ENCODE measurements at regions not wholly inside any gene's neighbourhood (a gene's known extent, or its start where the extent isn't known, plus 50 kb on each side); places are given as distances from the start of the nearest gene placed in this dataset.

DNA sequence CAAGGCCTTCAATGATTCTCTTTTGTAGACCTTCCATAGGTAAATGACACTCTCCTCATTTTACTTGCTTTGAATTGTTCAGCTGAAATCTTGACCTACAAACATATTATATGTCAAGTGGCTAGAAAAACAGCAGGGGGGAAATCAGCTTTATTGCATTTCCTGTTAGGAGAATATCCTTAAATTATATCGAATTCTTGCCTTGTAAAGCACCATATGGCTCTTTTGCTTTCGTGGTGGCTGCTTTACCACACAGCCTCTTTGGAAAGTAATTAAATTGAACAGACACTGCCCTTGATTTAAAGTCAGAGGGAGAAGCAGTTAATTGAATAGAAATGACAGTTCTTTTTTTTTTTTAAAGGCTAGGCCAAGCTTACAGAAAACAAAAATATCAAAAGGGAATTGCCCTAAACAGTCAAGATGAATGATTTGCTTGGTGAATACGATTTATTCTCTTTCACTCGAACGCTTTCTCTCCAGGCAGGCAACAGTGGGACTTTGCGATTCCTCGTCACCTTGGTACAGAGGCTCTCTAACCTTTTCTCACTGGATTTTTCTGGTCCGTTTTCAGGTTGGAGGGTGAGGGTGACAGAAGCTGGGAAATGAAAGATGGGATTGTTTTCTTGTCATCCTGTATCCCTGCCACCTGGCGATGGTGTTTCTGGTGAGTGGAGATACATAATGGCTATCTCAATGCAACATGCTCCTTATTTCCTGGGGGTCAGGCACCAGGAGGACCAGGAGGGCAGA lies 126.0 kb downstream of the GATA3 start:
- no peak for FAIRE-seq
- Histone ChIP-seq H3K9me3 (ENCODE audit: control insufficient read depth in 2 of 2, insufficient read depth in 1 of 2, low read depth in 1 of 2, low read length in 1 of 2) (no peaks in the 10 kb centered on the region), H3K4me3 (ENCODE audit: low read depth in 1 of 3, low read length in 3 of 3) (no peak overlapping the region), H3K36me3 (ENCODE audit: control insufficient read depth in 3 of 3, insufficient read depth in 2 of 3, low read depth in 1 of 3, low read length in 3 of 3) (no peaks in the 10 kb centered on the region), H3K27ac (ENCODE audit: low read depth in 1 of 3, low read length in 2 of 3) (no peak overlapping the region), H3K4me1 (ENCODE audit: control insufficient read depth in 3 of 3, insufficient read depth in 2 of 3, low read depth in 1 of 3, low read length in 2 of 3) (no peaks in the 10 kb centered on the region), H3K27me3 (ENCODE audit: control insufficient read depth in 3 of 3, insufficient read depth in 3 of 3, low read length in 3 of 3) (no peaks in the 10 kb centered on the region)
- 80 to 82% (median 82%) methylated on average over 9 of the region's 9 CpGs for WGBS, 3 donors
- no peak for DNase-seq

DNA sequence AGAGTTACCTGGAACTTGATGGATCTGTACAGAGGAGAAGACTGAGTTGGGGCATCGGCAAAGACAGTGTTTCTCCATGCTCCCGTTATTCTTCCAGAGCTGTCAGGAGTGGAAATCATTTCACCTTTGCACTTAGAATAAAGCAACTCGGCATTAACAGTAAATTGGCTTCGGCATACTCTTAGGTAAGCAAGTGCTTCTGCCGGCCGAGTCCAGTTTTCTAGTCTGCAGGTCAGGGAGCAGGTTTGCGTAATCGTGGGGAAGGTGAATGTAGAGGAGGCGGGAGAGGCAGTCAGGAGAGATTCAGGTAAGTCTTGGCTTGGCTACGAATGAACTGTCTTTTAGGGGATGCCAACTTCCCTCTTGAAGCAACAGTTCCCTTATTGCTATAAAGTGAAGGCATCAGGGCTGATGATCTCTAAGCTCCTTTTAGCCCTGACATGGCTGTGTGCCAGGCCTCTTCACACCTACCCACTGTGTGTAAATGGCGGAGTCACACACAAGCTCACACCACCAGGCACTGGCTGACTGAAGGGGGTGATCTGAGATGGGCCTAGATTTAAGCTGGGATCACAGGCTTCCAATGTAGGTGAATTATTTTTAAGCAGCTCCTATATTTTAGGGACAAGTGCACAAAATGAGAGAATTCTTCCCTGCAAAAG lies 127.1 kb downstream of the GATA3 start:
- WGBS, 3 donors, result 58 to 80% (median 61%) methylated on average over 11 of the region's 11 CpGs
- H3K4me3 ChIP-seq (ENCODE audit: low read depth in 1 of 3, low read length in 3 of 3), result no peak overlapping the region
- FAIRE-seq (no peak), DNase-seq (peak; percentile 3 to 29)
- no peaks in the 10 kb centered on the region for H3K27me3 ChIP-seq (ENCODE audit: control insufficient read depth in 3 of 3, insufficient read depth in 3 of 3, low read length in 3 of 3)
- no peaks in the 10 kb centered on the region for H3K36me3 ChIP-seq (ENCODE audit: control insufficient read depth in 3 of 3, insufficient read depth in 2 of 3, low read depth in 1 of 3, low read length in 3 of 3)
- H3K9me3 ChIP-seq (ENCODE audit: control insufficient read depth in 2 of 2, insufficient read depth in 1 of 2, low read depth in 1 of 2, low read length in 1 of 2), result no peaks in the 10 kb centered on the region
- no peaks in the 10 kb centered on the region for H3K4me1 ChIP-seq (ENCODE audit: control insufficient read depth in 3 of 3, insufficient read depth in 2 of 3, low read depth in 1 of 3, low read length in 2 of 3)
- no peak overlapping the region for H3K27ac ChIP-seq (ENCODE audit: low read depth in 1 of 3, low read length in 2 of 3)

DNA sequence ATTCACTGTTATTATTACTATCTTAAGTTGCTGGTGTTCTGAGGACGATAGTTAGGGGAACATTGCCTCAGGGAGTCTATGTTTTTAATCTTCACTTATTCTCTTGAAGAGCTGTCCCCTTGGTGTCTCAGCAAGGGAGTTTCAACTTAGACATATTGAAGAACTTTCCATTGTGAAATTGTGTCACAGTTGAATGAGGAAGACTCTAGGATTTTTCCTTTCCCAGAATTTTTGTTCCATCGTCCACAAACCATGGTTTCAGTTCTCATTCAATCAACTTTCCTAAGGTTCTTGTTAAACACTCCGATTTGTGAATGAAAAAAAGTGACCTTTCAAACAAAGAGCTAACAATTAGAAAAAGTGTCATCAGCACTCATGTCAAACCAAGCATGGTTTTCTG lies 128.3 kb downstream of the GATA3 start:
- no peaks in the 10 kb centered on the region for H3K36me3 ChIP-seq (ENCODE audit: control insufficient read depth in 3 of 3, insufficient read depth in 2 of 3, low read depth in 1 of 3, low read length in 3 of 3)
- no peaks in the 10 kb centered on the region for H3K4me1 ChIP-seq (ENCODE audit: control insufficient read depth in 3 of 3, insufficient read depth in 2 of 3, low read depth in 1 of 3, low read length in 2 of 3)
- H3K4me3 ChIP-seq (ENCODE audit: low read depth in 1 of 3, low read length in 3 of 3), result no peak overlapping the region
- FAIRE-seq (no peak), DNase-seq (no peak)
- no peaks in the 10 kb centered on the region for H3K9me3 ChIP-seq (ENCODE audit: control insufficient read depth in 2 of 2, insufficient read depth in 1 of 2, low read depth in 1 of 2, low read length in 1 of 2)
- H3K27me3 ChIP-seq (ENCODE audit: control insufficient read depth in 3 of 3, insufficient read depth in 3 of 3, low read length in 3 of 3), result no peaks in the 10 kb centered on the region
- H3K27ac ChIP-seq (ENCODE audit: low read depth in 1 of 3, low read length in 2 of 3), result no peak overlapping the region
- WGBS, 3 donors, result 63 to 82% (median 74%) methylated on average over 3 of the region's 3 CpGs

DNA sequence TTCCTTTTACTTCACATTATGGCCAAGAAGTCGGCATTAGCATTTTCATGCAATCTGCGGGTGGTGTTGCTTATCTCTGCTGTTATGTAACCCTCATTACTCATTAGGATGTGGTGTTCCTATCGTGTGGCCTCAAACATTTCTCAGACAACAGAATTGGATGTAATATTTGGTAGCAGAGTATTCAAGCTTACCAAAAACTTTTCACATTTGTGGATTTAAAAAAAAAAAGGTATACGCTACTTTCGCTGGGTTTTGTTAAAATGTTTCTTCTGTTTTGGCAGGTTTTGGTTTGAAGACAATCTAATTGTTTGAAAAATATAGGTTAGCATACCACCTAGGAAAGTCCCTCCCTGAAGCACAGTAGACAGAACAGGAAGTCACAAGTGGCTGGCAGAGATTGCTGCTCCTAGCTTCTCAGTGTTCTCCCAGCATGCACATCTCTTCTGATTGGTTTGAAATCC lies 128.8 kb downstream of the GATA3 start:
- Histone ChIP-seq H3K27ac (ENCODE audit: low read depth in 1 of 3, low read length in 2 of 3) (no peak overlapping the region), H3K4me1 (ENCODE audit: control insufficient read depth in 3 of 3, insufficient read depth in 2 of 3, low read depth in 1 of 3, low read length in 2 of 3) (no peaks in the 10 kb centered on the region), H3K4me3 (ENCODE audit: low read depth in 1 of 3, low read length in 3 of 3) (no peak overlapping the region), H3K36me3 (ENCODE audit: control insufficient read depth in 3 of 3, insufficient read depth in 2 of 3, low read depth in 1 of 3, low read length in 3 of 3) (no peaks in the 10 kb centered on the region), H3K27me3 (ENCODE audit: control insufficient read depth in 3 of 3, insufficient read depth in 3 of 3, low read length in 3 of 3) (no peaks in the 10 kb centered on the region), H3K9me3 (ENCODE audit: control insufficient read depth in 2 of 2, insufficient read depth in 1 of 2, low read depth in 1 of 2, low read length in 1 of 2) (no peaks in the 10 kb centered on the region)
- 43 to 54% (median 52%) methylated on average over 5 of the region's 5 CpGs for WGBS, 3 donors
- FAIRE-seq (no peak), DNase-seq (peak in 1 of 2 donors; percentile 10)

DNA sequence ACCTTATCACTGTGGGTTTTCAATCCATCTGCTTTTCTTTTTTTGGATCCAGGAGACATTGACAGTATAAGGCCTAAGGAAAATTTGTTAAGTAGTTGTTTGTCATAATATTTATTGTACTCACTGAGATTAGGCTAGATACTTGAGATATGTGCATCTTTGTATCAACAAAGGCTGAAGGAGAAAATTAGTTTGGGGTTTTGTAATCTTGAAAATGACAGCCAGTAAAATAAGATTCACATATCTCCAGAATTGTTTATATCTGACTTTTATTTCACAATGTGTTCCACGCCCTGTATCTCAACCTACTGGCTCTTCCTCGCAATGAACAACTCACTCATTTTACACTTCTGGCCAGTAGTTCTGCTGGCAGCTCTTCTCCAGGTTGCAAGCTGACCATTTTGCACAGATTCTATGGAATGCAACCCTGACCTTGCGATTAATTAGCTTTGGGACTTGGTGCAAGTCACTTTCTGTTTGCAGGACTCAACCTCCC lies 132.7 kb downstream of the GATA3 start:
- H3K4me3 ChIP-seq (ENCODE audit: low read depth in 1 of 3, low read length in 3 of 3), result no peak overlapping the region
- H3K27ac ChIP-seq (ENCODE audit: low read depth in 1 of 3, low read length in 2 of 3), result no peak overlapping the region
- DNase-seq, result no peak
- WGBS, 3 donors, result 69 to 79% (median 73%) methylated on average over 3 of the region's 3 CpGs
- FAIRE-seq, result no peak
- no peaks in the 10 kb centered on the region for H3K36me3 ChIP-seq (ENCODE audit: control insufficient read depth in 3 of 3, insufficient read depth in 2 of 3, low read depth in 1 of 3, low read length in 3 of 3)
- H3K9me3 ChIP-seq (ENCODE audit: control insufficient read depth in 2 of 2, insufficient read depth in 1 of 2, low read depth in 1 of 2, low read length in 1 of 2), result no peaks in the 10 kb centered on the region
- H3K4me1 ChIP-seq (ENCODE audit: control insufficient read depth in 3 of 3, insufficient read depth in 2 of 3, low read depth in 1 of 3, low read length in 2 of 3), result no peaks in the 10 kb centered on the region
- no peaks in the 10 kb centered on the region for H3K27me3 ChIP-seq (ENCODE audit: control insufficient read depth in 3 of 3, insufficient read depth in 3 of 3, low read length in 3 of 3)

DNA sequence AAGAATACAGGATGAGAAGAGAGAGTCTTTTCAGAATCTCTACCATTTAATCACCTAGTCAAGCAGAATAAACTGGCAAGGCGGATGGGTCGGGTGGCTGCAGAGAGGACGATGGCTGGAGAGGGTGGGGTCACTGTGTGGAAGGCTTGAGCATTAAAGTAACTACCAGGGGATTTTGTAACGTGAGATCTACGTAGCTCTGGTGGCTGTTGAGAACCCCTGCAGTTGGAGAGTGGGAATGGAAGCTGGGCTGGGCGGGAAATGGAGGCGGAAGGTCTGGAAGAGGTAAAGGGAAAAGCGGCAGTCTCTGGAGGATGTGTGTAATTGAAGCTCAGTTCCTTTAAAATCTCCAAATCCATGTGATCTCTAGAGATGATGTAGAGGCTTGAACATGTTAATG lies 135.0 kb downstream of the GATA3 start:
- no peak overlapping the region for H3K4me3 ChIP-seq (ENCODE audit: low read depth in 1 of 3, low read length in 3 of 3)
- no peak overlapping the region for H3K27ac ChIP-seq (ENCODE audit: low read depth in 1 of 3, low read length in 2 of 3)
- no peaks in the 10 kb centered on the region for H3K4me1 ChIP-seq (ENCODE audit: control insufficient read depth in 3 of 3, insufficient read depth in 2 of 3, low read depth in 1 of 3, low read length in 2 of 3)
- no peak for DNase-seq
- WGBS, 3 donors, result 66 to 80% (median 77%) methylated on average over 8 of the region's 8 CpGs
- H3K27me3 ChIP-seq (ENCODE audit: control insufficient read depth in 3 of 3, insufficient read depth in 3 of 3, low read length in 3 of 3), result no peaks in the 10 kb centered on the region
- no peak for FAIRE-seq
- H3K36me3 ChIP-seq (ENCODE audit: control insufficient read depth in 3 of 3, insufficient read depth in 2 of 3, low read depth in 1 of 3, low read length in 3 of 3), result no peaks in the 10 kb centered on the region
- no peaks in the 10 kb centered on the region for H3K9me3 ChIP-seq (ENCODE audit: control insufficient read depth in 2 of 2, insufficient read depth in 1 of 2, low read depth in 1 of 2, low read length in 1 of 2)

DNA sequence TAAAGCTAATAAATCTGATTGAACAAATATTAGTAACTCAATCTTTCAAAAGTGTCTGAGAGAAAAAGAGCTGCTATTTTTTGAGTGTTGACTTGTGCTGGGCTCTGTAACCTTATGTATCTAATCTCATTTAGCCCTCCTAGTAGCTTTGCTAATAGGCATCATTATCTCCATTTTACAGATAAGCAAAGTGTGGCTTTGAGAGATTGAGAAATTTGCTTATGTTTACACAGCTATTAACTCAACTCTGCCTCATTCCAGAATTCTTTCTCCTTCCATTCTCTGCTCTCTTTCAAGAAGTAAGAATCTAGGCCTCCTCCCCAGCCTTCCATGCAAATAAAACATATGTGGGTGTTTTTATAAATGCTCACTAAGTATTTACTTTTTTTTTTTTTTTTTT lies 137.8 kb downstream of the GATA3 start:
- no peak for FAIRE-seq
- Histone ChIP-seq H3K36me3 (ENCODE audit: control insufficient read depth in 3 of 3, insufficient read depth in 2 of 3, low read depth in 1 of 3, low read length in 3 of 3) (no peaks in the 10 kb centered on the region), H3K27me3 (ENCODE audit: control insufficient read depth in 3 of 3, insufficient read depth in 3 of 3, low read length in 3 of 3) (no peaks in the 10 kb centered on the region), H3K9me3 (ENCODE audit: control insufficient read depth in 2 of 2, insufficient read depth in 1 of 2, low read depth in 1 of 2, low read length in 1 of 2) (no peaks in the 10 kb centered on the region), H3K27ac (ENCODE audit: low read depth in 1 of 3, low read length in 2 of 3) (no peak overlapping the region), H3K4me3 (ENCODE audit: low read depth in 1 of 3, low read length in 3 of 3) (no peak overlapping the region), H3K4me1 (ENCODE audit: control insufficient read depth in 3 of 3, insufficient read depth in 2 of 3, low read depth in 1 of 3, low read length in 2 of 3) (no peaks in the 10 kb centered on the region)
- DNase-seq, result no peak

DNA sequence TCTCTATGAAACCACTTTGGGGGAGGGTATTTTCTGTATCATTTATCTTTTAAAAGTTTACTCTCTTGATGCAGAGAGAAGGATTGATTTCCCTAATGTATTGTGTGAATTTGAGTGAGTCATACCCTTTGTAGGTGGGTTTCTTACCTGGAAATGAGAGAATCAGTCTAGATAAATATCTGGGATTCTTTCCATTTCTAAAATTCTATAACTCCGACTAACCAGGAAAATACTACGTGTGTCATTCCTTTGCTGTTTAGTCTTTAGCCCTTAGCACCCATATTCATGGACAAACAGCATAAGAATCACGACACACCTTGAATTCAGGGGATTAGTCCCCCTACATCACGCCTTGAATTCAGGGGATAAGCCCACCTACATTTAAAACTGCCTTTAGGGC lies 139.1 kb downstream of the GATA3 start:
- Histone ChIP-seq H3K9me3 (ENCODE audit: control insufficient read depth in 2 of 2, insufficient read depth in 1 of 2, low read depth in 1 of 2, low read length in 1 of 2) (no peaks in the 10 kb centered on the region), H3K4me1 (ENCODE audit: control insufficient read depth in 3 of 3, insufficient read depth in 2 of 3, low read depth in 1 of 3, low read length in 2 of 3) (no peaks in the 10 kb centered on the region), H3K4me3 (ENCODE audit: low read depth in 1 of 3, low read length in 3 of 3) (no peak overlapping the region), H3K27ac (ENCODE audit: low read depth in 1 of 3, low read length in 2 of 3) (no peak overlapping the region), H3K36me3 (ENCODE audit: control insufficient read depth in 3 of 3, insufficient read depth in 2 of 3, low read depth in 1 of 3, low read length in 3 of 3) (no peaks in the 10 kb centered on the region), H3K27me3 (ENCODE audit: control insufficient read depth in 3 of 3, insufficient read depth in 3 of 3, low read length in 3 of 3) (no peaks in the 10 kb centered on the region)
- 51 to 69% (median 54%) methylated on average over 4 of the region's 4 CpGs for whole genome bisulfite sequencing, 3 donors
- DNase-seq (no peak), FAIRE-seq (no peak)

Data from small intestine (tissue), 7 donors.